Dermis microvascular lymphatic vessel endothelial cell (primary cell): ENCODE measurements at regions not wholly inside any gene's neighbourhood (a gene's known extent, or its start where the extent isn't known, plus 50 kb on each side); places are given as distances from the start of the nearest gene placed in this dataset.
A peak's percentile ranks its signal among the peaks of the same experiment; 100 is the strongest.

Experiments used
- DNase-seq, 2 donors: peaks; one replicate each; pipeline versions ENCODE4 v3.0.0 to v3.0.0-alpha.2; 2010; ENCODE audit warnings: low read depth in 2 of 2

GRCh38 chr10:78316451-78316931 lies 282.8 kb downstream of the RPS24 start:
- DNase-seq = no peak

DNA sequence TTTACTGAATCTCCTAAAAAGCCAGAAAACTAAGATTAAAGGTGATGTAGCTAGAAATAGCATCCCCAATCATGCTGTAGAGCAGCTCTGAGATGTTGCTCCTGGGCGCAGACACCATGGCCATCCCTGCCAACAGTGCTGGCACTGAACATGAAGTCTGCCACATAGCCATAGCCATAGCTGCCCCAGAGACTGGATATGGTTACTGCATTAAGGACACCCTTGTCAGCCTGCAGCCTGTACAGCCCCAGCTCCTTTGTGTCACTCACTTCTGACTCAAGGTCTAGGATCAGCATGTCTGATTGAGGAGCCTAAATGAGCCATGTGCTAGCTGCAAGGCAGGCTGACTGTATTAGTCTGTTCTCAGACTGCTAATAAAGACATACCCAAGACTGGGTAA lies 284.6 kb downstream of the RPS24 start:
- DNase-seq = no peak

DNA sequence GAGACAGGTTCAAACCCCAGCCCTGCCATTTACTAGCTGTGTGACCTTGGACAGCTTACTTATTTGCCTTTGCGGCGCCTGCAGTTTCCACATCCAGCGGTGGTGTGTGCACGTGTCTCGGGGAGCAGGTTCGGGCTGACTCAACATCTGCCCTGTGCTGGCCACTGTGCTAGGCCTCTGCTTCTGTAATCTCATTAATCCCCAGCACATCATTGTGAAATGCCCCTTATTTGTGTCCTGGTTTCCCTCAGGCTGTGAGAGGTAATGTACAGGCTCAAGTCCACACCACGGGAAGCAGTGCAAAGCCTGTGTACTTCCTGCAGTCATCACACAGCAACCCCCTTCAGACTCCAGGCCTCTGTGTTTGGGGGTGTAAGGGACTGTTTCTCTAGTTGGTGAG lies 285.7 kb downstream of the RPS24 start:
- DNase-seq = no peak

GRCh38 chr10:78319841-78320240 lies 286.2 kb downstream of the RPS24 start:
- DNase-seq = no peak

- DNase-seq = no peak
Measured at GRCh38 chr10:78320506-78320905, 286.8 kb downstream of the RPS24 start.

DNA sequence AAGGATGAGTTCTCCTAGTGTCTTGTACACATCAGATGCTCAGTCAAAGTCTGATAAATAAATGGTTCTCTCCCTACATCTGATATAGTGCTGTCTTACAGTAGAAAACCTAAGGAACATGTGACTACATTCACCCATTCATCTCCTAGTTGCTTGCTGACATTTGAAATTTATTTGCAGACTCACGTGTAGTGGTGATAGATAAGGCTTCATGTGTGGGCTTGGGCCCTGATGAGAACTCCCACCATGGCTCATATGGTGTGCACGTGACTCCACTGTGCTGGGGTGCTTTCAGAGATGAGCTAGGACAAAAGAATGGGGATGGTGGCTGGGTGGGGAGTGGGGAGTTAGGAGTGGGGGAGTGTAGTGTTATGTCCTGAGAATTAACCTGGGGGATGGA lies 287.3 kb downstream of the RPS24 start:
- no peak for DNase-seq

DNA sequence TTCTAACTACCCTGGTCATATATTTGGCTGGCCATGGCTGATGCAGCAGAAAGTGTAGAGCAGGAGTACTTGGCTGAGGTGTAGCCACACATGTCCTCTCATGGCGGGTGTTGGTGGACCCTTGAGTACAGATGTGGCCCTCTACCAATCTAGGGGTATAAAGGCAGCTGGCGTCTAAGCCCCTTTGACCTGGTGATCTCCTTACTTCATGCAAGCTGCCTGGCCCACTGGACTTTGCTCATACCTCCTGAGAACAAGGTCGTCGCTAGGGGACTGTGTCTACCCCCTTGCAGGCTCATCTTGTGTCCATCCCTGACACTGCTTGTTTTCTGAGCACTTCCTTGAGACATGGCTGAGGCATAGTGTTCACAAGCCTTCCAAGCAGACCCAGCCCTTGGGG lies 287.8 kb downstream of the RPS24 start:
- DNase-seq = no peak

- no peak for DNase-seq
Measured at GRCh38 chr10:78326372-78326771, 292.7 kb downstream of the RPS24 start.

GRCh38 chr10:78327778-78328591 lies 294.3 kb downstream of the RPS24 start:
- DNase-seq = no peak

- DNase-seq = no peak
Measured at GRCh38 chr10:78328592-78329404, 295.1 kb downstream of the RPS24 start.

DNA sequence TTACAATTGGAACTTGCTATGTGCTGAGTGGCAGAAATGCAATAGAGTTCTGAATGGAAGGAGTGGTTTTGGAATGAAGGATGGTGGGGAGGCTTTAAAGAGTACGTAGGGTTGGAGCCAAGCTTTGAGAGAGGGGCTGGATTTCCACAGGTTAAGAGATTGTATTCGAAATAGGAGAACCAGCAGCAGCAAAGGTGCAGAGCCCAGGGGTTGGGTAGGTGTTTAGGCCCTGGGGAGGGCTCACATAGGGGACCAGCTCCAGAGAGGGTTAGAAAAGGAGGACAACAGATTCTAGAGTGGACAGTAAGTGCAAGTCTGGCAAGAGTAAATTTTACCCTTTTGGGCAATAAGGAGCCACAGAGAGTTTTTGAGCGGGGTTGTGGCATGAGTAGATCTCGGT lies 297.2 kb downstream of the RPS24 start:
- no peak for DNase-seq

DNA sequence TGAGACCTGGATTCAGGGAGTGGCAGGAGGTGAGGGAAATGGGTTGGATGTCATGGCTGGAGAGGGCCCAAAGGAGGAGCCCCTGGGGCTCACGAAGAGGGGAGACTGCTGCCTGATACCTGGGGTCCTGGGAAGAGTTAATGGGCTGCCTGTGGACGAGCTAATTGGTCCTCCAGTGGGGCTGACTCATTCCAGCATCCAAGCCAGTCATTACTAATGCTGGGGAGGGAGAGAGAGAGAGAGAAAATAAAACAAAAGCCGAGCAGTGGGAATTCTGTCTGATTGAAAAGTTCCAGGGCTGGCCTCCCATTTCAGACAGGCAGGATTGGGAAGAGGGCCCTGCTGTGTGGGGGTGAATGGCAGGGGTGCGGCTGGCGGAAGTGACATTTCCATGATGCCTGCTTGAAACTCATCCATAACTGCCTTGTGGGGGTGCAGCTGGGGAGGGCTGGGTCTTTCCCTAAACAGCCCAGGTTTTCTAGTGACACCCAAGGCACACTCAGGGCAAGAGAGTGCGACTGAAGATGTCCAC lies 297.8 kb downstream of the RPS24 start:
- DNase-seq = no peak

DNA sequence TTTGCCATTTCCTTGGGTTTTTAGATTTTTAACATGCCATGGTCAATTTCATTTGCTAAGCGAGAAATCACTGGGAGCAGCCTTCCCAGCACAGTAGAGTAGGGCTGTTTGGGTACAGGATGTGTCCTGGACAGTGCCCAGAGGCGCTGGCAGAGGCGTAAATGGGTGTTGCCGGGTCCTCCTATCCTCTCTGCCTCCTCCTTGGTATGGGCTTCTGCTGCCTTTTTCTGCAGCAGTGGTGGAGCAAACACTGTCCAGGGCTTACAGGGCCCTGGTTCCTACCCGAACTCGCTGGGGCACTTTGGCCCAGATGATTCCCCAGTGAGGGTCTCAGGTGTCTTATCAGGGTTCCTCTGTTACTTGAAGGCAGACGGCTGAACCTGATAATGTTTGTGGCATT lies 298.3 kb downstream of the RPS24 start:
- no peak for DNase-seq

DNA sequence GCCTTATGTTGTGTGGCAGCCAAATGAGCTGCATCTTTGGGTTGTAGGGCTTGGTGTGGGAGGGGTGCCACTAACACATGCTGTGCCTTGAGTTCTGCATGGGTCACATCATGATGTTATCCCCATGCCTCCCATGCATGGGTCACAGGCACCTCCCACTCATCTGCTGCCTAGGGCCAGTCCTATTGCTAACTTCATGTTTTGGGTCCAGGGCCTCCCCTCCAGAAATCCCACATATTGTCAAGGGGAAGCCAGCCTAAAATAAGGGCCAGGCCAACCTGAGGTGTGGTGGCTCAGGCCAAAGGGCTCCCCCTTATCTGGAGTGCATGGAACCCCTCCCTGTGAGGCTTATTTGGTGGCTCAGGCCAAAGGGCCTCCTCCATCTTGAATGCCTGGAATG lies 299.0 kb downstream of the RPS24 start:
- DNase-seq = no peak

DNA sequence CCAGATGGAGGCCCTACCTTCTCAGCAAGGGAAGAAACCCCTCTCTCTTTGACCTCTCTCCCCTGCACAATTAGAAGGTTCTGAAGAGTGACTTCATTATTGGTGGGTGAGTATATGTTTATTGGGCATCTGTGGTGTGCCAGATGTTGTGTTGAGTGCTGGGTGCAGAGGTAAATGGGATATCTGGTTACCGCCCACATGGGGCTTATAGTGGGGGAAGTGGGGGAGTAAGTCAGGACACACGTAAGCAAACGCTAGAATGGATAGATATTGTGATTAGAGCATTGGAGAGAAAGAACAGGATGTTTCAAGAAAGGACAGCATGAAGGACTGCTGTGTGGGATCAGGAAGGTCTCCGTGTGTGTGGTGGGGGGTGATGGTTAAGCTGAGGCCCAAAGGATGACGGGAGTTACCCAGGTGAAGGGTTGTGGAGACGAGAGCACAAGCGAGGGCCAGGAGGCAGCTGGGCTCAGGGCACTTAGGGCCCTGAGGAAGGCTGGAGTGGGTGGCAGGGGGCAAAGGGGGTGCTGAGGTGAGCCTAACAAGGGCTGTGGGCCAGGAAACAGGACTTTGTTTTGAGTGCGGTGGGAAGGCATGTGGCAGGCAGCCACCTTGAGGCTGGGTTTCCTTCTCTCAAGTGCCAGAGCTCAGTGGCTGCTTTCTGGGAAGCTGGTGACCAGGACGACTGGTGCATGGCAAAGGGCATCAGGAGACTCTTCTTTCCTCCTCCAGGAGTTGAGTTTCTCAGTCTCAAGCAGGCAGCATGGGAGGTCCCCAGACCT lies 299.9 kb downstream of the RPS24 start:
- no peak for DNase-seq

GRCh38 chr10:78335371-78335690 lies 301.7 kb downstream of the RPS24 start:
- no peak for DNase-seq

- peak in 1 of 2 donors; percentile 76 for DNase-seq
Measured at GRCh38 chr10:78335691-78336401, 302.2 kb downstream of the RPS24 start.

- peak in 1 of 2 donors; percentile 19 for DNase-seq
Measured at GRCh38 chr10:78336402-78336791, 302.7 kb downstream of the RPS24 start.

GRCh38 chr10:78337016-78337415 lies 303.4 kb downstream of the RPS24 start:
- no peak for DNase-seq

GRCh38 chr10:78337646-78338391 lies 304.2 kb downstream of the RPS24 start:
- DNase-seq = no peak
